ENCODE measurements at regions not wholly inside any gene's neighbourhood (a gene's known extent, or its start where the extent isn't known, plus 50 kb on each side); places are given as distances from the start of the nearest gene placed in this dataset.

DNA sequence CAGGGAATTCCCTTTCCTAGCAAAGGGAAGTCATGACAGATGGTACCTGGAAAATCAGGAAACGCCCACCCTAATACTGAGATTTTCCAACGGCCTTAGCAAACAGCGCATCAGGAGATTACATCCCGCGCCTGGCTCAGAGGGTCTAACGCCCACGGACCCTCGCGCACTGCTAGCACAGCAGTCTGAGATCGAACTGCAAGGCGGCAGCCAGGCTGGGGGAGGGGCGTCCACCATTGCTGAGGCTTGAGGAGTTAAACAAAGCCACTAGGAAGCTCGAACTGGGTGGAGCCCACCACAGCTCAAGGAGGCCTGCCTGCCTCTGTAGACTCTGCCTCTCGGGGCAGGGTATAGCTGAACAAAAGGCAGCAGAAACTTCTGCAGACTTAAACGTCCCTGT, 507.7 kb downstream of the ZIC3 start:
- TF ChIP-seq, protein P1, sequence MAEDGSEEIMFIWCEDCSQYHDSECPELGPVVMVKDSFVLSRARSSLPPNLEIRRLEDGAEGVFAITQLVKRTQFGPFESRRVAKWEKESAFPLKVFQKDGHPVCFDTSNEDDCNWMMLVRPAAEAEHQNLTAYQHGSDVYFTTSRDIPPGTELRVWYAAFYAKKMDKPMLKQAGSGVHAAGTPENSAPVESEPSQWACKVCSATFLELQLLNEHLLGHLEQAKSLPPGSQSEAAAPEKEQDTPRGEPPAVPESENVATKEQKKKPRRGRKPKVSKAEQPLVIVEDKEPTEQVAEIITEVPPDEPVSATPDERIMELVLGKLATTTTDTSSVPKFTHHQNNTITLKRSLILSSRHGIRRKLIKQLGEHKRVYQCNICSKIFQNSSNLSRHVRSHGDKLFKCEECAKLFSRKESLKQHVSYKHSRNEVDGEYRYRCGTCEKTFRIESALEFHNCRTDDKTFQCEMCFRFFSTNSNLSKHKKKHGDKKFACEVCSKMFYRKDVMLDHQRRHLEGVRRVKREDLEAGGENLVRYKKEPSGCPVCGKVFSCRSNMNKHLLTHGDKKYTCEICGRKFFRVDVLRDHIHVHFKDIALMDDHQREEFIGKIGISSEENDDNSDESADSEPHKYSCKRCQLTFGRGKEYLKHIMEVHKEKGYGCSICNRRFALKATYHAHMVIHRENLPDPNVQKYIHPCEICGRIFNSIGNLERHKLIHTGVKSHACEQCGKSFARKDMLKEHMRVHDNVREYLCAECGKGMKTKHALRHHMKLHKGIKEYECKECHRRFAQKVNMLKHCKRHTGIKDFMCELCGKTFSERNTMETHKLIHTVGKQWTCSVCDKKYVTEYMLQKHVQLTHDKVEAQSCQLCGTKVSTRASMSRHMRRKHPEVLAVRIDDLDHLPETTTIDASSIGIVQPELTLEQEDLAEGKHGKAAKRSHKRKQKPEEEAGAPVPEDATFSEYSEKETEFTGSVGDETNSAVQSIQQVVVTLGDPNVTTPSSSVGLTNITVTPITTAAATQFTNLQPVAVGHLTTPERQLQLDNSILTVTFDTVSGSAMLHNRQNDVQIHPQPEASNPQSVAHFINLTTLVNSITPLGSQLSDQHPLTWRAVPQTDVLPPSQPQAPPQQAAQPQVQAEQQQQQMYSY (CRISPR knock-in tag; IDR thresholded peaks at IDR 0.05), result no peak
- TF ChIP-seq, protein P2, sequence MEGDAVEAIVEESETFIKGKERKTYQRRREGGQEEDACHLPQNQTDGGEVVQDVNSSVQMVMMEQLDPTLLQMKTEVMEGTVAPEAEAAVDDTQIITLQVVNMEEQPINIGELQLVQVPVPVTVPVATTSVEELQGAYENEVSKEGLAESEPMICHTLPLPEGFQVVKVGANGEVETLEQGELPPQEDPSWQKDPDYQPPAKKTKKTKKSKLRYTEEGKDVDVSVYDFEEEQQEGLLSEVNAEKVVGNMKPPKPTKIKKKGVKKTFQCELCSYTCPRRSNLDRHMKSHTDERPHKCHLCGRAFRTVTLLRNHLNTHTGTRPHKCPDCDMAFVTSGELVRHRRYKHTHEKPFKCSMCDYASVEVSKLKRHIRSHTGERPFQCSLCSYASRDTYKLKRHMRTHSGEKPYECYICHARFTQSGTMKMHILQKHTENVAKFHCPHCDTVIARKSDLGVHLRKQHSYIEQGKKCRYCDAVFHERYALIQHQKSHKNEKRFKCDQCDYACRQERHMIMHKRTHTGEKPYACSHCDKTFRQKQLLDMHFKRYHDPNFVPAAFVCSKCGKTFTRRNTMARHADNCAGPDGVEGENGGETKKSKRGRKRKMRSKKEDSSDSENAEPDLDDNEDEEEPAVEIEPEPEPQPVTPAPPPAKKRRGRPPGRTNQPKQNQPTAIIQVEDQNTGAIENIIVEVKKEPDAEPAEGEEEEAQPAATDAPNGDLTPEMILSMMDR (IDR thresholded peaks at IDR 0.05), result no peak
- TF ChIP-seq, protein P3, sequence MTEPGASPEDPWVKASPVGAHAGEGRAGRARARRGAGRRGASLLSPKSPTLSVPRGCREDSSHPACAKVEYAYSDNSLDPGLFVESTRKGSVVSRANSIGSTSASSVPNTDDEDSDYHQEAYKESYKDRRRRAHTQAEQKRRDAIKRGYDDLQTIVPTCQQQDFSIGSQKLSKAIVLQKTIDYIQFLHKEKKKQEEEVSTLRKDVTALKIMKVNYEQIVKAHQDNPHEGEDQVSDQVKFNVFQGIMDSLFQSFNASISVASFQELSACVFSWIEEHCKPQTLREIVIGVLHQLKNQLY (CRISPR knock-in tag; IDR thresholded peaks at IDR 0.05), result no peak
- TF ChIP-seq TP53 (CRISPR knock-in tag; IDR thresholded peaks at IDR 0.05) (no peak), TEAD1 (CRISPR knock-in tag; IDR thresholded peaks at IDR 0.05) (no peak)
